GM21515 (cell line): ENCODE measurements at regions not wholly inside any gene's neighbourhood (a gene's known extent, or its start where the extent isn't known, plus 50 kb on each side); places are given as distances from the start of the nearest gene placed in this dataset.
"Not testable (repeated sequence)": the region's sequence is repeated elsewhere in the genome, so short reads cannot be mapped to it uniquely, and the experiment has no call there.

Experiments
- ATAC-seq: cut with Tn5 transposase; IDR thresholded peaks from one replicate; pipeline ENCODE4 v1.9.1; 2021; ENCODE audit not compliant: unreplicated experiment

DNA sequence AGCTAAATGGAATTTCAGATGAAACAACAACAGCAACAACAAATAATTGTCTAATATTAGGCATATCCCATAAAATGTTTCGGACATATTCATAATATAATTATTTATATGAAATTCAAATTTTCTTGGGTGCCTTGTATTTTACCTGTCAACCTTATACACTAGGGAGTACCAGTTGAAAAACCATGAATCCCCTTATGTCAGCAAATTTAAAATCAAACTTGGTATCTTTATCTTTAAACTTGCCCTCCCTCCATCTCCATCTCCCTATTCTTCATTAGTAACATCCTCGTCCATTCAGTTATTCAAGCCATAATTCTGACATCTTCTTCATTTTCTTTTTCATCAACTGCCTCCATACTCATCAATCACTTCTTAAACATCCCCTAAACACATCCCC is 974.5 kb upstream of the HS3ST1 start:
- no peak for ATAC-seq

DNA sequence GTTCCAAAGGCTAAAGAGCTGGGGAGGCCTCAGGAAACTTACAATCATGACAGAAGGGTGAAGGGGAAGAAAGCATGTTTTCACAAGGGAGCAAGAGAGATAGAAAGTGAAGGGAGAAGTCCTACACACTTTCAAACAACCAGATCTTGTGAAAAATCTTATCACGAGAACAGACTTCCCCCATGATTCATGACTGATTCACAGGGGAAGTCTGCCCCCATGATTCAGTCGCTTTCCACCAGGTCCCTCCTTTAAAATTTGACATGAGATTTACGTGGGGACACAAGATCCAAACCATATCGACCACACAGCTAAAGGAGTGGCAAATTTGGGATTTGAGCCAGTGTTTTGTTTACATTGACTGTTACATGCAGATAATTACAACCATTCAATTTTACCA is 971.1 kb upstream of the HS3ST1 start:
- no peak for ATAC-seq

- ATAC-seq, result no peak
Observed at GRCh38 chr4:12393631-12394262, 965.1 kb upstream of the HS3ST1 start.

GRCh38 chr4:12389604-12390003 is 960.9 kb upstream of the HS3ST1 start:
- no peak for ATAC-seq

- no peak for ATAC-seq
Observed at GRCh38 chr4:12382567-12382966, 953.9 kb upstream of the HS3ST1 start.

GRCh38 chr4:12379191-12379590 is 950.5 kb upstream of the HS3ST1 start:
- ATAC-seq, result no peak

- ATAC-seq, result no peak
Observed at GRCh38 chr4:12375805-12376204, 947.1 kb upstream of the HS3ST1 start.

GRCh38 chr4:12365869-12366268 is 937.2 kb upstream of the HS3ST1 start:
- not testable (repeated sequence) for ATAC-seq

DNA sequence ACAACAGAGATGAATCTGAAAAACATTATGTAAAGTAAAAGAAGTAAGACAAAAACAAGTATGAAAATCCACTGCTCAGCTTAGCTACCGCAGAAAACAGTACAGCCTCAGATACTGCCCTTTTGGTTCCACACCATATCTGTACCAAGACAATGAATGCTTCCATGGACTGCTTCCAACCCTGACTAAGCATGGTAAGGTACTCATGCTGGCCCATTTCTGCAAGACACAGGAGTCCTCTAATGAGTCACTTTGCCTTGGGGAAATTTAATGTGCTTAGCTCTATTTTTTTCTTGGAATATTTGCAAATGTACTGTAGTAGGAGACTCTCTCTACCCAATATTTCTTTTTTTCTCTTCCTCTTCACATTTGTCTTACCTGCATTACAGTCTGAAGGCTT is 931.7 kb upstream of the HS3ST1 start:
- no peak for ATAC-seq

DNA sequence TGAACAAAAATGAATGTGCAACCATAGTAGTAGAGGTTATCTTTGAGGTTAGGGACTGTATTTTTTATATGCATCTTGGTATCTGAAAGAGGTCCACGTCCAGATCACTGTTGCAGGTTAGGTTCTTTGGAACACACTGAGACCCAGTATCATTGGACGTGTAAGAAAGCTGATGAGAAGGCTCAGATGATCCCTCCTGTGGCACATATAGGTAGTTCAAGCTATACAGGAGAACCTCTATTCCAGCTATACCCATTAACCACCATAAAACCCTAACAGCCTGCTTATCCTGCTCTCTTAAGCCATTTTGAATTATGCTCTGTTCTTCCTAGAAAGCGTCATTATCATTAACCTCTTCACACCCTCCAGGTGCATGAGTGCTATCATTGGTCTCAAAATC is 930.7 kb upstream of the HS3ST1 start:
- no peak for ATAC-seq

- ATAC-seq, result not testable (repeated sequence)
Observed at GRCh38 chr4:12333083-12333482, 904.4 kb upstream of the HS3ST1 start.

GRCh38 chr4:12324965-12325364 is 896.3 kb upstream of the HS3ST1 start:
- no peak for ATAC-seq

- ATAC-seq, result no peak
Observed at GRCh38 chr4:12319765-12320164, 891.1 kb upstream of the HS3ST1 start.

DNA sequence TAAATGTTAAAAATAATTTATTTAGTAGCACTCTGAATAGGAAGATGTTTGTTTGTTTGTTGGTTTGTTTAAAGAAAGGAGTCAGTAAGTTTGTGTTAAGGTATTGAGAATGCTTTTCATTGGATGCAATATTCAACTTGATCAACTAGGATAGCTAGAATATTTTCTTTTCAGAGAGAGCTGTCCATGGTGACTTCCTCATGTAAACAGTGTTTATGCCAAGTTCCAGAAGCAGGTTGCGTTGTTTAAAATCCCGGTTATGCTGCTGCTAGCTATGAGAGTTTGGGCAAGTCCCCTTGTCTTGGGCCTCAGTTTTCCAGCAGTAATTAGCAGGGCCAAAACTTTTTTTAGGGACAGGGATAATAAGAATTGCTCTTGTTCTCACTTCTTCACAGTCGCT is 876.2 kb upstream of the HS3ST1 start:
- no peak for ATAC-seq

DNA sequence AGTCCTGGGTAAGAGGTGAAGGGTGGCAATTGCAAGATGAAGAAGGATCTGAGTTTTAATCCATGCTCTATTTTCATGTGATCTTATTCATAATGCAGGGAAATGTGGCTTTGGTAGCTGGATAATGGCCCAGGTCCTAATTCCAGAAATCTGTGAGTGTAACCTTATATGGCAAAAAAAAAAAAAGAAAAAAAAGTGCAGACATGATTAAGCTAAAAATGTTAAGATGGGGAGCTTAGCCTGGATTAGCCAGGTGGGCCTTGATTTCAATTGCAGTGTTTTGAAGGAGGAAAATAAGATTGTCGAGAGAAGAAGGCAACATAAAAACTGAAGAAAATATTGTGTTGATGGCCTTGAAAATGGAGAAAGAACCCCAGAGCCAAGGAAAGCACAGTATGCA is 867.7 kb upstream of the HS3ST1 start:
- no peak for ATAC-seq

- ATAC-seq, result no peak
Observed at GRCh38 chr4:12293906-12294525, 865.3 kb upstream of the HS3ST1 start.

GRCh38 chr4:12286351-12286750 is 857.7 kb upstream of the HS3ST1 start:
- no peak for ATAC-seq

DNA sequence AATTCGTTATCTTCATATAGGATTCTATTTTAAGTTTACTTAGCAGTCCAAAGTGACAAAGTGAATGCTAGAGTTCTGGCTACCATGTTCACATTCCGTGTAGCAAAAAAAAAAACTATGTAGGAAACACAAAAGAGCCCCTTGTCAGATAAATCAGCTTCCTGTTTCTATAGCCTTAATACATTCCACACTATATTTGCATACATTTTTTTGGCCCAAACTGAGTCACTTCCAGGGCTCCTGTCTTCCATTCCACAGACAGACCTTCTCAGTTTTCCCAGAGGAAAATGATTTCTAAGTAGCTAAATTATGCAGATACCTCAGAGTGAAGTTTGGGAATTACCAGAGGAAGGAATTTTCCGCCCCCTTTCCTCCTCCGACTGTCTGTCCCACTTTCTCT is 841.9 kb upstream of the HS3ST1 start:
- no peak for ATAC-seq

DNA sequence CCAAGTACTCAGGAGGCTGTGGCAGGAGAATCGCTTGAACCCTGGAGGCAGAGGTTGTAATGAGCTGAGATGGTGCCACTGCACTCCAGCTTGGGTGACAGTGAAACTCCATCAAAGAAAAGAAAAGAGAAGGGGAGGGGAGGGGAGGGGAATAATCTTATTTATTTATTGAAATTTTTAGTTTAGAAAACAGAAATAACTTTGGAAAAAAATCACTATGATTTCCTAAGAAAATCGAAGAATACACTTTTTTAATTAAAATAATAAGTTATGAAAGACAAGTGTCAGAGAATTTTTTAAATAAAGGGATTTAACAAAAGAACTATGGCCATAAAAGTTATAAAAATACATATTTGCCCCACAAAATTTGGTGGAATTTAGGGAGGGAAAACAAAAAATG is 836.9 kb upstream of the HS3ST1 start:
- no peak for ATAC-seq

- ATAC-seq, result no peak
Observed at GRCh38 chr4:12260453-12260852, 831.8 kb upstream of the HS3ST1 start.

GRCh38 chr4:12244973-12245372 is 816.3 kb upstream of the HS3ST1 start:
- no peak for ATAC-seq

GRCh38 chr4:12242354-12242753 is 813.7 kb upstream of the HS3ST1 start:
- ATAC-seq, result no peak
